Calu3 (cell line): ENCODE measurements at regions not wholly inside any gene's neighbourhood (a gene's known extent, or its start where the extent isn't known, plus 50 kb on each side); places are given as distances from the start of the nearest gene placed in this dataset.
"Not testable (repeated sequence)": the region's sequence is repeated elsewhere in the genome, so short reads cannot be mapped to it uniquely, and the experiment has no call there.

ENCODE experiments used
- BruUV-seq: library from RNA; stranded (reverse); fragments of 400-500 nt; replicated peaks from 2 replicates; lab custom pipeline; 2021; lab: Mats Ljungman, UMichigan
- CTCF ChIA-PET: fragments of 300-600 bp; sonication (Branson Sonifier 250); formaldehyde crosslinking; loops from one replicate; lab custom pipeline; 2022; ENCODE audit warnings: antibody characterized with exemption; lab: Charles Lee
- DNase-seq: peaks from one replicate; pipeline ENCODE4 v3.0.0; 2022
- H3K27ac Mint-ChIP-seq: one replicate; pipeline ENCODE4 v1.8.0; 2022; ENCODE audit warnings: mixed read lengths; ENCODE audit not compliant: unreplicated experiment
- H3K27me3 Mint-ChIP-seq: one replicate; pipeline ENCODE4 v1.8.0; 2022; ENCODE audit warnings: mixed read lengths; ENCODE audit not compliant: unreplicated experiment
- H3K36me3 Mint-ChIP-seq: one replicate; pipeline ENCODE4 v1.8.0; 2022; ENCODE audit warnings: mild to moderate bottlenecking, moderate library complexity, mixed read lengths; ENCODE audit not compliant: insufficient read depth, unreplicated experiment
- H3K4me1 Mint-ChIP-seq: one replicate; pipeline ENCODE4 v1.8.0; 2022; ENCODE audit warnings: mild to moderate bottlenecking, low read depth, mixed read lengths; ENCODE audit not compliant: unreplicated experiment
- H3K4me3 Mint-ChIP-seq: one replicate; pipeline ENCODE4 v1.8.0; 2022; ENCODE audit warnings: mild to moderate bottlenecking, low read depth, moderate library complexity, mixed read lengths; ENCODE audit not compliant: unreplicated experiment
- H3K9me3 Mint-ChIP-seq: one replicate; pipeline ENCODE4 v1.8.0; 2022; ENCODE audit warnings: low read depth, mixed read lengths; ENCODE audit not compliant: unreplicated experiment
- CTCF ChIP-seq: fragments of 200-600 bp; IDR thresholded peaks from one replicate; pipeline ENCODE4 v1.8.0; 2022; ENCODE audit warnings: antibody characterized with exemption; ENCODE audit not compliant: unreplicated experiment
- intact Hi-C: fragments of 100-400 bp; cut with micrococcal nuclease; formaldehyde crosslinking; loops from one replicate; pipeline ENCODE4 v1.10.0; 2022; ENCODE audit not compliant: unreplicated experiment

GRCh38 chr15:59762558-59762957 lies 73.4 kb upstream of the BNIP2 start:
- intact Hi-C loops = no loop called here
- no peak for TF ChIP-seq CTCF
- Mint-ChIP-seq H3K4me1 (no peaks in the 10 kb centered on the region), H3K4me3 (no peak overlapping the region), H3K36me3 (no peaks in the 10 kb centered on the region), H3K27ac (no peak overlapping the region), H3K27me3 (peaks cover 28% of the 10 kb centered on the region), H3K9me3 (no peaks in the 10 kb centered on the region)
- no peak for DNase-seq
- CTCF ChIA-PET = no interaction called here
- BruUV-seq = no TSS peak

DNA sequence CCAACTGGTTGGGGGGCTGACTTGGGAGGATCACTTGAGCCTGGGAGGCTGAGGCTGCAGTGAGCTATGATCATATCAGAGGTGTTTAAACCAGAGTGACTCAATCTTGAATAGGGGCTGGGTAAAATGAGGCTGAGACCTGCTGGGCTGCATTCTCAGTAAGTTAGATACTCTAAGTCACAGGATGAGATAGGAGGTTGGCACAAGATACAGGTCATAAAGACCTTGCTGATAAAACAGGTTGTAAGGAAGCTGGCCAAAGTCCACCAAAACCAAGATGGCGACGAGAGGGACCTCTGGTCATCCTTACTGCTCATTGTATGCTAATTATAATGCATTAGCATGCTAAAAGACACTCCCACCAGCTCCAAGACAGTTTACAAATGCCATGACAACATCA lies 71.1 kb upstream of the BNIP2 start:
- H3K4me3 Mint-ChIP-seq, CTCF ChIA-PET, H3K27ac Mint-ChIP-seq, intact Hi-C loops, H3K4me1 Mint-ChIP-seq, H3K36me3 Mint-ChIP-seq, H3K9me3 Mint-ChIP-seq, BruUV-seq, DNase-seq: not testable (repeated sequence)
- H3K27me3 Mint-ChIP-seq = peaks cover 30% of the 10 kb centered on the region

DNA sequence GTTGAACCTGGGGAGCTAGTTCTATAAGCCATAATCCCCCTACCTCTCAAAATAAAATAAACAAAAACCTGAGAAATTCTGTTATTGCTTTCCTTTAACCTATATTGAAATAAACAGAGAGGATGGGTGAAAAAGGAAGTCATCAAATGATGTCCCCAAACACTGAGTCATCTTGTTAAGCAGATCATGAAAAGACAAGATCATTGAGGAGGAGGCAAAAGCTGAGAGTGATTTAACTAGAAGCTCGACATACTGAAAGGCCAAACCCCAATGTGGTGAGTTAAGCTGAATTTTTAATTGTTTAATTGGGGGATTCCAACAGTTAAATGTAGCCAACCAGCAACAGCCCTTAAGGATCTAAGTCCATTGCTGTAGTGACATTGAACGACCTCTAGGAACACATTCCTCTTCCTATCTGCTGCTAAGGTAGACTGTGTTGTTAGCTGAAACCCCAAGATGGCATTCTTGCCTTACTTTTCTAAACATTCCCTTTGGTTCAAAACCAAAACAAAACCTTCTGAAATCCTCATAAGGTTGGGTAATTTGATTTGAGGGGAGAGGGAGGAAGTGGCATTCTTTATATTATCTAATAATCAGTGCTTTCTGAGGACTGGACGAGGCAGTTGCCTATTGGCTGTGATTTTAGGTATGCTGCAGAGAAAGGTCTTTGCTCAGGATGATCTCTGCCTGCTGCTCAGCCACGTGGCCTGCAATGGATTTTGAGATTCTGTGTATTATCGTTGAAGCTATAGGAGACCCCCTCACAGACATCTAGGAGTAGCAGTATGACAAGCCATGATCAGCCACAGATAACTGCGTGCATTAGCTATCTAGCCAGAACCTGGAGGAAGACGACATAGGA lies 62.7 kb upstream of the BNIP2 start:
- no peaks in the 10 kb centered on the region for H3K9me3 Mint-ChIP-seq
- H3K27ac Mint-ChIP-seq = no peak overlapping the region
- CTCF ChIA-PET = interaction anchor here (0.7 to 1.7 kb wide), 4 partner anchors 10 to 1022 kb away, joined by 3 read pairs; no protein-coding TSS in a partner anchor
- no peaks in the 10 kb centered on the region for H3K36me3 Mint-ChIP-seq
- BruUV-seq = no TSS peak
- H3K4me1 Mint-ChIP-seq = peaks cover 20% of the 10 kb centered on the region
- intact Hi-C loops = loop anchor here (5.0 kb wide), 2 partner anchors 166 to 576 kb away; no protein-coding TSS in a partner anchor
- H3K27me3 Mint-ChIP-seq = peaks cover 51% of the 10 kb centered on the region
- H3K4me3 Mint-ChIP-seq = no peak overlapping the region
- DNase-seq = no peak
- TF ChIP-seq CTCF = peak; percentile 35

DNA sequence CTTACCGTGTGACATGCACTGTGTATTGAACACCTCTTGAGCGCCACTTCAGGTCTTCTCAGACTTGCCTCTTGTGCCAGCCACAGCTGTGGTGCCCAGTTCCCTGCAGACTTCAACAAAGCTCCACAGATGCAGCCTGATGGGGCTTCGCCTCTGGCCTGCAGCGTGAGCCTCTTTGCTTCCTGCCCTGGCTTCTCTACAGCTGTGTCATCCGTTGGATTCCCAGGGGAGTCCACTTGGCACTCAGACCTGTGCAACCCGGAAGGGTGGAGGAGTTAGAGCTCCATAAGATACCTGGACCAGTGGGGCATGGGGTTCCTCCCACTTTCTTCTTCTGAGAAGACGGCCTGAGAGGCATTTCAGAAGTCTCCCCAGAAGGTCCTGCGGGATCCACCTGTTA lies 57.7 kb upstream of the BNIP2 start:
- no peak for TF ChIP-seq CTCF
- no peak overlapping the region for H3K4me3 Mint-ChIP-seq
- no TSS peak for BruUV-seq
- H3K36me3 Mint-ChIP-seq = no peaks in the 10 kb centered on the region
- peaks cover 88% of the 10 kb centered on the region for H3K27me3 Mint-ChIP-seq
- CTCF ChIA-PET = no interaction called here
- H3K27ac Mint-ChIP-seq = no peak overlapping the region
- H3K4me1 Mint-ChIP-seq = peaks cover 8% of the 10 kb centered on the region
- no peak for DNase-seq
- intact Hi-C loops = no loop called here
- peaks cover 5% of the 10 kb centered on the region for H3K9me3 Mint-ChIP-seq
